Right renal cortex interstitium (tissue), 3 donors: ENCODE measurements at regions not wholly inside any gene's neighbourhood (a gene's known extent, or its start where the extent isn't known, plus 50 kb on each side); places are given as distances from the start of the nearest gene placed in this dataset.
"Not testable (repeated sequence)": the region's sequence is repeated elsewhere in the genome, so short reads cannot be mapped to it uniquely, and the experiment has no call there.

Source experiments
- DNase-seq, 3 donors: peaks; one replicate each; pipeline ENCODE4 v3.0.0-alpha.2; 2013; ENCODE audit warnings: low read depth in 3 of 3, low spot score in 2 of 3

DNA sequence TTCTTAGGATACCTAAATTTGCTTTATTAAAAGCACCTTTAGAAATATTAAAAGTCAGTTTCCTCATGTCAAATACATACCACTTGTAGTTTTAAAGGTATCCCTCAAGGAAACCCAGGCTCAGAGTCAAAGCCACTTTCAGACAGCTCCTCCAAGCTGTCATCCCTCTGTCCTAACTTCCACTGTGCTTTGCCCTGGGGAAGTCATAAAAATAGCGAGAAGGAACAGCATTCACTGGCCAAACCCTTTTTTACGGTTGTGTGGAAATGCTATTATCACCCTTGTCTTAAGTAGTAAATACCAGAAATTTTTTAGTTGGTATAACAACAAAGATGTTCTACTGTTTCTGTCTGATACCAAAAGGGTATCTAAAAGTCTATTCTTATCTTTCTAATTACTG is 680.5 kb downstream of the ZEB2 start:
- DNase-seq, result no peak

GRCh38 chr2:143837055-143837454 is 682.9 kb downstream of the ZEB2 start:
- not testable (repeated sequence) for DNase-seq

GRCh38 chr2:143835481-143835880 is 684.4 kb downstream of the ZEB2 start:
- no peak for DNase-seq

GRCh38 chr2:143833015-143833660 is 686.8 kb downstream of the ZEB2 start:
- DNase-seq, result no peak

DNA sequence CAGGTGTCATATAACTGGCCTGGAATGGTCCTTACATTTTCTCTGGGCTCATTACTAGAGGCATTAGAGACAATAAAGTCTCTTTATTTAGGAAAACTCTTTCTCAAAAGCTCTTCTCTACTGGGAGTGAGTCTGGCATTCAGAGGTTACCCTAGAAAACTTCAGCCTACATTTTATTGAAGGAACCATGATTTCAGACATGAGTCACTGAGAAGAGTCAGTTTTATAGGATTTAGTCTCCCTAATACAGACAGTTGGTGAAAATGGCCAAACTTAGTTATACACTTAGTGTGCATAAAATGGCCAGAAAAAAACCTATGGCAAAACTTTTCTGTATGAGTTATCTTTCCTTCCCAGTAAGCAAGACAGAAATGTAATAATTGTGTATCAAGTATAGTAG is 689.4 kb downstream of the ZEB2 start:
- no peak for DNase-seq

DNA sequence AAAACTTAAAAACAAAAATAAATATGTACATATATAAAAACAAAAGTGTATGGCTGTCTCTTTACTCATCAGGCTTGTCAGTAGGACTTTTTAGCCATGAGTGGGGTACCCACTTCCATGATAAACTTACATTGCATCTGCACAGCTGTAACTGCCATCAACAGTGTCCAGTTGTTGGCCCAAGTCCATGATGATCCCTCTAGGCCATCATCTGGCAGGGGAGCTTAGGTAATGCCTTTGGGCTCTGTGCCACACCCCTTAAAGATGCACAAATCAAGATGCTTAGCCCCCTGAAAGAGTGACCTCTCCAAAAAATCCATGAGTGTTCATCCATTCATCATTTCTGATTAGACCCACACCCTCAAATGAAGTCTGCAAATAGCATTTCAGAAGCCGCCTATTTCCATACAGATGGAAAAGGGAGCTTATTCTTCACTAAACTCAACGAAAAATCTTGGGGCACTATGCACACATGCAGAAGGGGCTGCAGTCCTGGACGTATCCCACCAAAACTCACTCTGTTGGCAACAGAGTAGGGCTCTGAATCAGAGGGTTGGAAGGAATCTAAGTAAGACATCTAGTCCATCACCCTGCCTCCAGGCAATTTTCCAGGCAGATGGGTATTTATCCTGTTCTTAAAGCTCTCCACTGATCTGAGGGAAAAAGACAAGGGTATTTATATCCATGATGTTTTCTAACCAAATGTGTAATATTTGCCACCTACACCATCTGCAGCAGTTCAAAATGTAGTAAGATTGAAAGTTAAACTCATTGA is 691.0 kb downstream of the ZEB2 start:
- DNase-seq, result no peak

DNA sequence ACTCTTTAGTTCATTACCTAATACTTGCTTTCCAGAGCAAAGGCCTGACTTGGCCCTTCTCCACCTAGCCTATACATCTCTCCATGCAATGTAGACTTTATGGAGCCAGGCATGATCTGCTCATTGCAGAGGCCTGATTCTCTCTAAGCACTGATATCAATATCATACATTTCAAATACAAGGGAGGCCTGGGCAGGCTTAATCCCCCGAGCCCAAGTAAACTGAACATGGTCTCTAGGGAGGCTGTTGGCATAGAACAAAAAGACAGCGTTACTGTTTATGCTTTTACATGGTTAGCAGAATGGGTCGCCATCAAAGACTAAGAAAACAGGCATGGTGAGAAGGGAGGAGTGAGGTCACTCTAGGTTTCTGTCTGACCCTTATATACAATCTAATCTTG is 695.1 kb downstream of the ZEB2 start:
- DNase-seq, result no peak

DNA sequence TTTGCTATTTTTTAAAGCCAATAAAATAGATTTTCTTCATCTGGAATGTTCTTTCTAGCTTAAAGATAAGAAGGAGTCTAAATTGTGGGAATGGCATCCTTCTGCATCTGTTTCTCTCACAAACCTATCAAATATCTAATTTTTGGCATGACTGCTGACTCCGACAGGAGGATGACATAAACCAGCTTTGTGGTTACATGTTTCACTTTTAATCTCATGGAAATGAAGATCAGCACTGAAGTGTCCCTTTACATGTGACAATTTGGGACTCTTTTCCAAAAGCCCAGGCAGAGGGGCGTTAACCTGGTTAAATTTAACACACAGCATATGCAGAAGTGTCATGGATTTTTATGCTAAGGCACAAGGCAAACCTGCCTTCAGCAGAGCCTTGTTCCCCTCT is 694.7 kb downstream of the ARHGAP15 start:
- DNase-seq, result peak in 1 of 3 donors; percentile 4

DNA sequence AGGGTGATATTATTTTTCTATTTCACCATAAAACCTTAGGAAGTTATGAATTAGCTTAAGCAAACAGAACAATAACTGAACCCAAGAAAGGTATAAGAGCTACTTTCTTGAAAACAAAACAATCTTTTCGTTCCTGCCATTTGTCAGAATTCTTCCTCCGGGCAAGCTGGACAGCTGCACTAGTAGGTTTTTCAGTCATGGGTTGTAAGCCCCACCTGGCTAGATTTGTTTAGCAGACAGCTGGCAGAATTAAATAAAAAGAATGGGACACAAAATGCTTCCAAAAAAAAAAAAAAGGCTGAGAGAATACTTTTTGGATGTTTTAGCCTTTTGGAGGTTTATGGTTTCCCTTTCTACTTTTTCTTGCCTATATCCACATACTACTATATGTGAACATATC is 694.1 kb downstream of the ARHGAP15 start:
- DNase-seq, result no peak

DNA sequence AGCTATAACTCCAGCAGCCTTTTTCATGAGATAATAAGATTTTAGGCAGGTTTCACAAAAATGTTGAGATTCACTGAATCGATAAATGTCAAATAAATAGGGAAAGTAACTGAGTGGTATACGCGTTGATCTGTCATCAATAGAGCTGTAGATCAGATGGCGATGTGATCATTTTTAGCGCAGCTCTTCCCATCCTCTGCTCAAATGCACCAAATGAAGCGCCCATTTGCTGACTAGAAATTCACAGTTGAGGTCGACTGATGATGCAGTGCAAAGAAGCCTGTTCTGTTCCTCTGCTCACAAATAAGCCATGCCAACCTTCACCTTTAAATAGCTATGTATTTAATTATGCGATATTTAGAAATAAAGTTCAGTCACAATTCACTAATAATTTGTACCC is 693.5 kb downstream of the ARHGAP15 start:
- no peak for DNase-seq

GRCh38 chr2:143819764-143820163 is 690.5 kb downstream of the ARHGAP15 start:
- no peak for DNase-seq

DNA sequence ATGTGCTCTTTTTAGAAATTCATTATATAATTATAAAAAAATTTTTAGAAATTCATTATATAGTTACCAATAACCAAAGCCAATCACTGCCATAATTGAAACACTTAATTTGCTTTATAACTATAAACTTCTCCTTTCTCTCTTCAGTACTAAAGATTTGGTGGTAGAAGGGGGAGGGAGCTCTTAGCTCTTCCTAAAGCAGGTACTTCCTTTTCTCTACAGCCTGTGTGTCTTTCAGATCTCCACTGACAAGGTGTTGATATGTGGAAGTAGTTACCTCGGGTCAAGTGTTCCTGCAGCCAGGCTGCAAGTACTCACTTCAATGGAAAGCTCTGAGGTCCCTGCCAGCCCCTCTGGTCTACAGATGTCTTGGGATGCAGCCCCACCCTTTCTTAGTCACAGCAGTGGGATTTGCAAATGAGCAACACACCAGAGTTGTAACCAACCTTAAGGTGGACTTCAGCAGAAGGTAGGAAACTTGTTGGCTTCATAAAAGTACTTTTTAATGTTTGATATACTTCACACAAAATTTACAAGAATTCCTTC is 690.0 kb downstream of the ARHGAP15 start:
- DNase-seq, result no peak
